HG02763 (cell line): ENCODE measurements at regions not wholly inside any gene's neighbourhood (a gene's known extent, or its start where the extent isn't known, plus 50 kb on each side); places are given as distances from the start of the nearest gene placed in this dataset.

Experiments
- ATAC-seq: cut with Tn5 transposase; IDR thresholded peaks from one replicate; pipeline ENCODE4 v1.9.1; 2021; ENCODE audit warnings: mild to moderate bottlenecking, moderate library complexity; ENCODE audit not compliant: unreplicated experiment

- no peak for ATAC-seq
Observed at GRCh38 chr11:95520369-95521132, 269.0 kb downstream of the FAM76B start.

GRCh38 chr11:95519912-95520311 lies 269.7 kb downstream of the FAM76B start:
- ATAC-seq: no peak

GRCh38 chr11:95517453-95517852 lies 272.1 kb downstream of the FAM76B start:
- no peak for ATAC-seq

- ATAC-seq: no peak
Observed at GRCh38 chr11:95516786-95517185, 272.8 kb downstream of the FAM76B start.

- ATAC-seq: no peak
Observed at GRCh38 chr11:95516175-95516574, 273.4 kb downstream of the FAM76B start.

- ATAC-seq: no peak
Observed at GRCh38 chr11:95515371-95515770, 274.2 kb downstream of the FAM76B start.

GRCh38 chr11:95514416-95515110 lies 275.0 kb downstream of the FAM76B start:
- ATAC-seq: no peak

- ATAC-seq: no peak
Observed at GRCh38 chr11:95512682-95513081, 276.9 kb downstream of the FAM76B start.

GRCh38 chr11:95512177-95512576 lies 277.4 kb downstream of the FAM76B start:
- no peak for ATAC-seq

GRCh38 chr11:95508219-95508890 lies 277.4 kb upstream of the SESN3 start:
- ATAC-seq: no peak

- no peak for ATAC-seq
Observed at GRCh38 chr11:95507794-95508193, 276.8 kb upstream of the SESN3 start.

GRCh38 chr11:95506777-95507176 lies 275.8 kb upstream of the SESN3 start:
- ATAC-seq: no peak

GRCh38 chr11:95505927-95506426 lies 275.0 kb upstream of the SESN3 start:
- no peak for ATAC-seq

- ATAC-seq: no peak
Observed at GRCh38 chr11:95503047-95503446, 272.0 kb upstream of the SESN3 start.

GRCh38 chr11:95502522-95502921 lies 271.5 kb upstream of the SESN3 start:
- no peak for ATAC-seq

GRCh38 chr11:95501761-95502266 lies 270.8 kb upstream of the SESN3 start:
- ATAC-seq: no peak

GRCh38 chr11:95500466-95500865 lies 269.5 kb upstream of the SESN3 start:
- no peak for ATAC-seq

GRCh38 chr11:95499516-95500135 lies 268.6 kb upstream of the SESN3 start:
- no peak for ATAC-seq

GRCh38 chr11:95498722-95499425 lies 267.9 kb upstream of the SESN3 start:
- no peak for ATAC-seq

GRCh38 chr11:95496901-95497300 lies 265.9 kb upstream of the SESN3 start:
- no peak for ATAC-seq
